ENCODE measurements at regions not wholly inside any gene's neighbourhood (a gene's known extent, or its start where the extent isn't known, plus 50 kb on each side); places are given as distances from the start of the nearest gene placed in this dataset.
"Not testable (repeated sequence)": the region's sequence is repeated elsewhere in the genome, so short reads cannot be mapped to it uniquely, and the experiment has no call there.

DNA sequence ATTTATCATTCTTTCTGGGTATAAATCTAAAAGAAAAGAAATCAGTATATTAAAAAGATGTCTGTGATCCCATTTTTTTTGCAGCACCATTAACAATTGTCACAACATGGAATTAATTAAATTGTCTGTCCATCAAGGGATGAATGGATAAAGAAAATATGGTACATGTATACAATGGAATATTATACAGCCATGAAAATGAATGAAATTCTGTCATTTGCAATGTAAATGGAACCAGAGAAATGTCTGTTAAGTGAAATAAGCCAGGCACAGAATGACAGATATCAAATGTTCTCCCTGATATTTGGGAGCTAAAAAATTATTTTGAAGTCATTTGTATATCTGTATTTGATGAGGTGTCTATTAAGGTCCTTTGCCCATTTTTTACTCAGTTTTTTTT is 77.1 kb upstream of the NDST4 start:
- Histone ChIP-seq H3K36me3 (ENCODE audit: control insufficient read depth in 2 of 3, insufficient read depth in 3 of 3, low read length in 3 of 3) (no peaks in the 10 kb centered on the region), H3K9me3 (ENCODE audit: control insufficient read depth in 2 of 3, insufficient read depth in 1 of 3, low read length in 3 of 3) (peaks cover 0 to 6% (median 0%) of the 10 kb centered on the region in 3 donors), H3K9ac (ENCODE audit: low read length in 3 of 3) (no peak overlapping the region), H3K27ac (ENCODE audit: low read depth in 2 of 2, low read length in 2 of 2) (no peak overlapping the region), H3K4me3 (ENCODE audit: low read length in 3 of 3) (no peak overlapping the region), H3K27me3 (ENCODE audit: control insufficient read depth, insufficient read depth, low read length) (no peaks in the 10 kb centered on the region), H3K4me1 (ENCODE audit: control insufficient read depth in 2 of 3, insufficient read depth in 2 of 3, low read depth in 1 of 3, low read length in 3 of 3) (no peaks in the 10 kb centered on the region)
- intact Hi-C loops (cut with DNase I) = no loop called here
- DNase-seq (no peak), FAIRE-seq (no peak)
- TF ChIP-seq, protein P1, sequence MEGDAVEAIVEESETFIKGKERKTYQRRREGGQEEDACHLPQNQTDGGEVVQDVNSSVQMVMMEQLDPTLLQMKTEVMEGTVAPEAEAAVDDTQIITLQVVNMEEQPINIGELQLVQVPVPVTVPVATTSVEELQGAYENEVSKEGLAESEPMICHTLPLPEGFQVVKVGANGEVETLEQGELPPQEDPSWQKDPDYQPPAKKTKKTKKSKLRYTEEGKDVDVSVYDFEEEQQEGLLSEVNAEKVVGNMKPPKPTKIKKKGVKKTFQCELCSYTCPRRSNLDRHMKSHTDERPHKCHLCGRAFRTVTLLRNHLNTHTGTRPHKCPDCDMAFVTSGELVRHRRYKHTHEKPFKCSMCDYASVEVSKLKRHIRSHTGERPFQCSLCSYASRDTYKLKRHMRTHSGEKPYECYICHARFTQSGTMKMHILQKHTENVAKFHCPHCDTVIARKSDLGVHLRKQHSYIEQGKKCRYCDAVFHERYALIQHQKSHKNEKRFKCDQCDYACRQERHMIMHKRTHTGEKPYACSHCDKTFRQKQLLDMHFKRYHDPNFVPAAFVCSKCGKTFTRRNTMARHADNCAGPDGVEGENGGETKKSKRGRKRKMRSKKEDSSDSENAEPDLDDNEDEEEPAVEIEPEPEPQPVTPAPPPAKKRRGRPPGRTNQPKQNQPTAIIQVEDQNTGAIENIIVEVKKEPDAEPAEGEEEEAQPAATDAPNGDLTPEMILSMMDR (IDR thresholded peaks at IDR 0.05; ENCODE audit: borderline replicate concordance, extremely low read depth, insufficient read depth) = no peak

DNA sequence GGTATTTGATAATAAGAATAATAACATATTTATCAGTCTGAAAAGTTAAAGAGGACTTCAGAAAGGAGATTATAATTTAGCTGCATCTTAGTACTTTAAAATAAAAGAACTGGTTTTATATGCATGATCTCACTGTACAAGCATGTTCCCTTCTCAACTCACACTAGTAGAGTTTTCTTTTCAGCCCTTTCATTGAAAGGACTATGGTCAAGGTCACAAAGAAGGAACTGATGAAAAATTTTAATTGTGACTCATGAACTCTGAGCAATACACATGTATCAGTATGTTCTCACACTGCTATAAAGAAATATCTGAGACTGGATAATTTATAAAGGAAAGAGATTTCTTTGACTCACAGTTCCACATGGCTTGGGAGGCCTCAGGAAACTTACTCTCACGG is 73.7 kb upstream of the NDST4 start:
- no peak for FAIRE-seq
- intact Hi-C loops (cut with DNase I) = no loop called here
- no peaks in the 10 kb centered on the region for H3K36me3 ChIP-seq (ENCODE audit: control insufficient read depth in 2 of 3, insufficient read depth in 3 of 3, low read length in 3 of 3)

DNA sequence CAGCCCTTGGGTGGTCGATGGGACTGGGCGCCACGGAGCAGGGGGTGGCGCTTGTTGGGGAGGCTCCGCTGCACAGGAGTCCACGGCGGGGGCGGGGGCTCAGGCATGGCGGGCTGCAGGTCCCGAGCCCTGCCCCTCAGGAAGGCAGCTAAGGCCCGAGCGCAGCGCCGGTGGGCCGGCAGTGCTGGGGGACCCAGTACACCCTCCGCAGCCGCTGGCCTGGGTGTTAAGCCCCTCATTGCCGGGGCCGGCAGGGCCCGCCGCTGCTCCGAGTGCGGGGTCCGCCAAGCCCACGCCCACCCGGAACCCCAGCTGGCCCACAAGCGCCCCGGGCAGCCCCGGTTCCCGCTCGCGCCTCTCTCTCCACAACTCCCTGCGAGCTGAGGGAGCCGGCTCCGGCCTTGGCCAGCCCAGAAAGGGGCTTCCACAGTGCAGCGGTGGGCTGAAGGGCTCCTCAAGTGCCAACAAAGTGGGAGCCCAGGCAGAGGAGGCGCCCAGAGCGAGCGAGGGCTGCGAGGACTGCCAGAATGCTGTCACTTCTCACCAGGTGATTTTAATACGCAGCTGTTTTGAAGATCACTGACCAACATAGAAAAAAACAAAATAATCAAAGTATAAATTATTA is 66.1 kb upstream of the NDST4 start:
- H3K27me3 ChIP-seq (ENCODE audit: control insufficient read depth, insufficient read depth, low read length); intact Hi-C loops (cut with DNase I); H3K9me3 ChIP-seq (ENCODE audit: control insufficient read depth in 2 of 3, insufficient read depth in 1 of 3, low read length in 3 of 3); H3K36me3 ChIP-seq (ENCODE audit: control insufficient read depth in 2 of 3, insufficient read depth in 3 of 3, low read length in 3 of 3); H3K4me1 ChIP-seq (ENCODE audit: control insufficient read depth in 2 of 3, insufficient read depth in 2 of 3, low read depth in 1 of 3, low read length in 3 of 3); H3K9ac ChIP-seq (ENCODE audit: low read length in 3 of 3); FAIRE-seq; H3K27ac ChIP-seq (ENCODE audit: low read depth in 2 of 2, low read length in 2 of 2); H3K4me3 ChIP-seq (ENCODE audit: low read length in 3 of 3): not testable (repeated sequence)
- peak in 1 of 5 donors; percentile 69 for DNase-seq

More for the DNA sequence above, 73.7 kb upstream of the NDST4 start:
- H3K27me3 ChIP-seq (ENCODE audit: control insufficient read depth, insufficient read depth, low read length) = no peaks in the 10 kb centered on the region
- TF ChIP-seq, protein P1 (IDR thresholded peaks at IDR 0.05; ENCODE audit: borderline replicate concordance, extremely low read depth, insufficient read depth) = no peak
- H3K9ac ChIP-seq (ENCODE audit: low read length in 3 of 3) = no peak overlapping the region
- no peak overlapping the region for H3K4me3 ChIP-seq (ENCODE audit: low read length in 3 of 3)
- no peak overlapping the region for H3K27ac ChIP-seq (ENCODE audit: low read depth in 2 of 2, low read length in 2 of 2)
- no peak for DNase-seq
- H3K4me1 ChIP-seq (ENCODE audit: control insufficient read depth in 2 of 3, insufficient read depth in 2 of 3, low read depth in 1 of 3, low read length in 3 of 3) = no peaks in the 10 kb centered on the region
- peaks cover 0 to 4% (median 0%) of the 10 kb centered on the region in 3 donors for H3K9me3 ChIP-seq (ENCODE audit: control insufficient read depth in 2 of 3, insufficient read depth in 1 of 3, low read length in 3 of 3)

DNA sequence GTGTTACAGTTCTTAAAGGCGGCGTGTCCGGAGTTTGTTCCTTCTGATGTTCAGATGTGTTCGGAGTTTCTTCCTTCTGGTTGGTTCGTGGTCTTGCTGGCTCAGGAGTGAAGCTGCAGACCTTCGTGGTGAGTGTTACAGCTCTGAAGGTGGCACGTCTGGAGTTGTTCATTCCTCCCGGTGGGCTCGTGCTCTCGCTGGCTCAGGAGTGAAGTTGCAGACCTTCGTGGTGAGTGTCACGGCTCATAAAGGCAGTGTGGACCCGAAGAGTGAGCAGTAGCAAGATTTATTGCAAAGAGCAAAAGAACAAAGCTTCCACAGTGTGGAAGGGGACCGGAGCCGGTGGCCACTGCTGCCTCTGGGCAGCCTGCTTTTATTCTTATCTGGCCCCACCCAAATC is 65.3 kb upstream of the NDST4 start:
- H3K4me1 ChIP-seq (ENCODE audit: control insufficient read depth in 2 of 3, insufficient read depth in 2 of 3, low read depth in 1 of 3, low read length in 3 of 3); H3K27ac ChIP-seq (ENCODE audit: low read depth in 2 of 2, low read length in 2 of 2); intact Hi-C loops (cut with DNase I); H3K9me3 ChIP-seq (ENCODE audit: control insufficient read depth in 2 of 3, insufficient read depth in 1 of 3, low read length in 3 of 3); H3K4me3 ChIP-seq (ENCODE audit: low read length in 3 of 3); DNase-seq; H3K27me3 ChIP-seq (ENCODE audit: control insufficient read depth, insufficient read depth, low read length); FAIRE-seq; H3K36me3 ChIP-seq (ENCODE audit: control insufficient read depth in 2 of 3, insufficient read depth in 3 of 3, low read length in 3 of 3); H3K9ac ChIP-seq (ENCODE audit: low read length in 3 of 3): not testable (repeated sequence)

Measured in kidney (tissue), 13 donors.